ENCODE measurements at regions not wholly inside any gene's neighbourhood (a gene's known extent, or its start where the extent isn't known, plus 50 kb on each side); places are given as distances from the start of the nearest gene placed in this dataset.
"Not testable (repeated sequence)": the region's sequence is repeated elsewhere in the genome, so short reads cannot be mapped to it uniquely, and the experiment has no call there.

DNA sequence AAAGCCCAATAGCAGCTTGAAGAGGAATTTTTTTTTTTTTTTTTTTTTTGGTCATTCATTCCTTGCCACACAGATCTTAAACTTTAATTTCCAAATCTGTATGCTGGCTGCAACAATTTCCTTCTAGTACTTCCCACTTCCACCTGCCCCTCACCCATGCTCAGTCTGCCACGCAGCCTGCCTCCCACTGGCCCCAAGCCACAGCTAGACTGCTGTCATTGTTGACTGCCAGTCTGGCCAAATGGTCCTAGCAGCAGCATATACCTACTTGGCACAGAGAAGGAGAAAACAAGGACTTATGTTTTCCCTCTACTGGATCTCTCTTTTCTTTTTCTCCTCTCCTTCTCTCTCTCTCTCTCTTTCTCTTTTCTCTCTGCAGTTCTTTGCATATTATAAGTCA lies 118.3 kb upstream of the HEY2 start:
- no peaks in the 10 kb centered on the region for H3K9me3 ChIP-seq (ENCODE audit: insufficient read depth, low read length)
- H3K9ac ChIP-seq (ENCODE audit: insufficient read length, low read depth) = no peak overlapping the region
- no peaks in the 10 kb centered on the region for H3K4me1 ChIP-seq (ENCODE audit: insufficient read depth, insufficient read length)
- DNase-seq (ENCODE audit: low read depth, low spot score) = no peak
- H3K27me3 ChIP-seq (ENCODE audit: insufficient read depth, insufficient read length) = no peaks in the 10 kb centered on the region
- H3K4me3 ChIP-seq (ENCODE audit: insufficient read length, low read depth) = no peak overlapping the region
- TF ChIP-seq SUZ12 (IDR thresholded peaks at IDR 0.05; ENCODE audit: extremely low read depth, insufficient read depth, insufficient read length) (no peak), ZNF274 (IDR thresholded peaks at IDR 0.05; ENCODE audit: low read depth, low read length) (no peak), YY1 (IDR thresholded peaks at IDR 0.05; ENCODE audit: insufficient read depth, insufficient read length) (no peak)
- no peaks in the 10 kb centered on the region for H3K36me3 ChIP-seq (ENCODE audit: insufficient read depth, insufficient read length, low read length)

- not testable (repeated sequence) for DNase-seq (ENCODE audit: low read depth, low spot score); H3K36me3 ChIP-seq (ENCODE audit: insufficient read depth, insufficient read length, low read length); H3K4me1 ChIP-seq (ENCODE audit: insufficient read depth, insufficient read length); H3K9ac ChIP-seq (ENCODE audit: insufficient read length, low read depth); H3K9me3 ChIP-seq (ENCODE audit: insufficient read depth, low read length); H3K4me3 ChIP-seq (ENCODE audit: insufficient read length, low read depth); H3K27me3 ChIP-seq (ENCODE audit: insufficient read depth, insufficient read length)
Measured at GRCh38 chr6:125636011-125636410, 113.4 kb upstream of the HEY2 start.

DNA sequence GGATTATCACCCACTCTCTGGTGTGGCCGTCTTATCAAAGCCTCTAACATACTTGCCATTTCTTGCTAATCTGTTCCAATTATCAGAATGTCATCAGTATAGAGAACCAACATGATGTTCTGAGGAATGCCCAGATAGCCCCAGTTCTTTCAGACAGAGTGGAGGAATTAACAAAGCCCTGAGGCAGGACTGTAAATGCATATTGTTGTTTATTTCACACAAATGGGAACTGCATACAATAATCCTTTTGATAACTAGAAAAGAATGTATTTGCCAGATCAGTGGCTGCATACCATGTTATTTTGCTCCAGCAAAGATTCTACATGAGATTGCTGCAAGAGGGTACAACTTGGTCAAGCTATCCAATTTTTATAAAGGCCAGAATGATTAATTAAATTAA lies 112.8 kb upstream of the HEY2 start:
- TF ChIP-seq ZNF274 (IDR thresholded peaks at IDR 0.05; ENCODE audit: low read depth, low read length) = no peak
- TF ChIP-seq SUZ12 (IDR thresholded peaks at IDR 0.05; ENCODE audit: extremely low read depth, insufficient read depth, insufficient read length) = no peak
- no peak for TF ChIP-seq YY1 (IDR thresholded peaks at IDR 0.05; ENCODE audit: insufficient read depth, insufficient read length)

DNA sequence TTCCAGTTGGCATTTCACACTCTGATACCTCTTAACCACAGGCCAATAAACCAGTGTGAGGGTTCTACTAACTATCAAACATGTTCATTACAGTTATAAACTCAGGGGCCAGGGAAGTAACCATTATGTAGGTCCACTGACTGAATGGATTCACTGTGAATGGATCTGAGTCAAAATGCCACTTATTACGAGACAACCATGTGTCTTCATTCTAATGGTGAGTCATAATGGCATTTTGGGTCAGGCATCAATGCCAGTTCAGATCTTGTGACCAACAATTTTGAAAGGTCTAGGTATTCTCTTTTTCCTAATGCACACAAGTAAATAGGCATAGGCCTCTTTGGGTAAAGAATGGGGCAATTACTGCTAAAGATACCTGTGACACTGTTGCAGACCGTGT lies 112.2 kb upstream of the HEY2 start:
- H3K4me1 ChIP-seq (ENCODE audit: insufficient read depth, insufficient read length) = no peaks in the 10 kb centered on the region
- no peaks in the 10 kb centered on the region for H3K27me3 ChIP-seq (ENCODE audit: insufficient read depth, insufficient read length)
- H3K9me3 ChIP-seq (ENCODE audit: insufficient read depth, low read length) = no peaks in the 10 kb centered on the region
- DNase-seq (ENCODE audit: low read depth, low spot score) = no peak
- H3K4me3 ChIP-seq (ENCODE audit: insufficient read length, low read depth) = no peak overlapping the region
- H3K36me3 ChIP-seq (ENCODE audit: insufficient read depth, insufficient read length, low read length) = no peaks in the 10 kb centered on the region
- no peak for TF ChIP-seq ZNF274 (IDR thresholded peaks at IDR 0.05; ENCODE audit: low read depth, low read length)
- no peak for TF ChIP-seq YY1 (IDR thresholded peaks at IDR 0.05; ENCODE audit: insufficient read depth, insufficient read length)
- no peak for TF ChIP-seq SUZ12 (IDR thresholded peaks at IDR 0.05; ENCODE audit: extremely low read depth, insufficient read depth, insufficient read length)
- no peak overlapping the region for H3K9ac ChIP-seq (ENCODE audit: insufficient read length, low read depth)

More for the DNA sequence above, 112.8 kb upstream of the HEY2 start:
- Histone ChIP-seq H3K4me1 (ENCODE audit: insufficient read depth, insufficient read length) (no peaks in the 10 kb centered on the region), H3K36me3 (ENCODE audit: insufficient read depth, insufficient read length, low read length) (no peaks in the 10 kb centered on the region), H3K4me3 (ENCODE audit: insufficient read length, low read depth) (no peak overlapping the region), H3K9ac (ENCODE audit: insufficient read length, low read depth) (no peak overlapping the region), H3K9me3 (ENCODE audit: insufficient read depth, low read length) (no peaks in the 10 kb centered on the region), H3K27me3 (ENCODE audit: insufficient read depth, insufficient read length) (no peaks in the 10 kb centered on the region)
- DNase-seq (ENCODE audit: low read depth, low spot score) = no peak

- H3K4me3 ChIP-seq (ENCODE audit: insufficient read length, low read depth) = no peak overlapping the region
- H3K4me1 ChIP-seq (ENCODE audit: insufficient read depth, insufficient read length) = no peaks in the 10 kb centered on the region
- TF ChIP-seq ZNF274 (IDR thresholded peaks at IDR 0.05; ENCODE audit: low read depth, low read length) (no peak), YY1 (IDR thresholded peaks at IDR 0.05; ENCODE audit: insufficient read depth, insufficient read length) (no peak), SUZ12 (IDR thresholded peaks at IDR 0.05; ENCODE audit: extremely low read depth, insufficient read depth, insufficient read length) (no peak)
- H3K9me3 ChIP-seq (ENCODE audit: insufficient read depth, low read length) = no peaks in the 10 kb centered on the region
- no peak for DNase-seq (ENCODE audit: low read depth, low spot score)
- H3K27me3 ChIP-seq (ENCODE audit: insufficient read depth, insufficient read length) = no peaks in the 10 kb centered on the region
- H3K9ac ChIP-seq (ENCODE audit: insufficient read length, low read depth) = no peak overlapping the region
- no peaks in the 10 kb centered on the region for H3K36me3 ChIP-seq (ENCODE audit: insufficient read depth, insufficient read length, low read length)
Measured at GRCh38 chr6:125639466-125640020, 109.9 kb upstream of the HEY2 start.

- Histone ChIP-seq H3K9ac (ENCODE audit: insufficient read length, low read depth) (no peak overlapping the region), H3K27me3 (ENCODE audit: insufficient read depth, insufficient read length) (no peaks in the 10 kb centered on the region), H3K36me3 (ENCODE audit: insufficient read depth, insufficient read length, low read length) (no peaks in the 10 kb centered on the region), H3K4me1 (ENCODE audit: insufficient read depth, insufficient read length) (no peaks in the 10 kb centered on the region), H3K4me3 (ENCODE audit: insufficient read length, low read depth) (no peak overlapping the region), H3K9me3 (ENCODE audit: insufficient read depth, low read length) (no peaks in the 10 kb centered on the region)
- no peak for DNase-seq (ENCODE audit: low read depth, low spot score)
- TF ChIP-seq ZNF274 (IDR thresholded peaks at IDR 0.05; ENCODE audit: low read depth, low read length) (no peak), SUZ12 (IDR thresholded peaks at IDR 0.05; ENCODE audit: extremely low read depth, insufficient read depth, insufficient read length) (no peak), YY1 (IDR thresholded peaks at IDR 0.05; ENCODE audit: insufficient read depth, insufficient read length) (no peak)
Measured at GRCh38 chr6:125640441-125641150, 108.8 kb upstream of the HEY2 start.

GRCh38 chr6:125643967-125644661 lies 105.3 kb upstream of the HEY2 start:
- H3K4me1 ChIP-seq (ENCODE audit: insufficient read depth, insufficient read length); H3K36me3 ChIP-seq (ENCODE audit: insufficient read depth, insufficient read length, low read length); H3K4me3 ChIP-seq (ENCODE audit: insufficient read length, low read depth); H3K9ac ChIP-seq (ENCODE audit: insufficient read length, low read depth); DNase-seq (ENCODE audit: low read depth, low spot score); H3K27me3 ChIP-seq (ENCODE audit: insufficient read depth, insufficient read length); H3K9me3 ChIP-seq (ENCODE audit: insufficient read depth, low read length): not testable (repeated sequence)

Measured in NT2/D1 (cell line).